HPDE6-E6E7 (cell line): ENCODE measurements at regions not wholly inside any gene's neighbourhood (a gene's known extent, or its start where the extent isn't known, plus 50 kb on each side); places are given as distances from the start of the nearest gene placed in this dataset.

Experiments used
- DNase-seq: peaks from one replicate; pipeline ENCODE4 v3.0.0; 2011; ENCODE audit warnings: missing footprints; ENCODE audit errors: extremely low spot score

DNA sequence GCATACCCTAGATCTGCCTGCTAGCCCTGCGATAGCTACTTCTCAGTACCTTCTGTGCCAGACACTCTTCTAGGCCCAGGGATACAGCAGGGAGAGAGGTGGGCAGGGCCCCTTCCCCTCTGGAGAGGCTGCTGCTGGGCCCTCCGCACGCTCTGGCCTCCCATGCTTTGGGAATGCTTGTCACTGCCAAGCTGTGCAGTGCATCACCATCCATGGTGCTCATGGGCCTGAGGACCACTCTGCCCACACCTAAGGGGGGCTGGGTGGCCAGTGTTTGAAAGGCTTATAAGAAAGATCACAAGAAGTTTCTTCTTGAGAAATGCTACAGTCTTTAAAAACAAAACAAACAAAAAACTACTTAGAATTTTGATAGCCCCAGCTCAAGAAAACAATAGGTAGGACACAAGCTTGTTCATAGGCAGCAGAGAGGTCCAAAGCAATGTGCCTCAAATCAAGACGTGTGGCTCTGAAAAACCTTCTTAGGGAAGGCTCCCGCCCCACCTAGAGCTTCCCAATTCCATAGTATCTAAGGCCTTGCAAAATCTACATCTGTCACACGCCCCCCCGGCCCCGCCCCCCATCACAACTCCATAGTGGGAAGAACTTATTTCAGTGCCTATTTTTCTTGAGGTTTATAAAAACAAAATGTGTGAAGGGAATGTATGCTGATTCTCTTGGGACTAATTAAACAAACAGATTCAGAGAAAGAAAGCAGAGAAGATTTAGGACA lies 145.8 kb downstream of the TM9SF2 start:
- no peak for DNase-seq

DNA sequence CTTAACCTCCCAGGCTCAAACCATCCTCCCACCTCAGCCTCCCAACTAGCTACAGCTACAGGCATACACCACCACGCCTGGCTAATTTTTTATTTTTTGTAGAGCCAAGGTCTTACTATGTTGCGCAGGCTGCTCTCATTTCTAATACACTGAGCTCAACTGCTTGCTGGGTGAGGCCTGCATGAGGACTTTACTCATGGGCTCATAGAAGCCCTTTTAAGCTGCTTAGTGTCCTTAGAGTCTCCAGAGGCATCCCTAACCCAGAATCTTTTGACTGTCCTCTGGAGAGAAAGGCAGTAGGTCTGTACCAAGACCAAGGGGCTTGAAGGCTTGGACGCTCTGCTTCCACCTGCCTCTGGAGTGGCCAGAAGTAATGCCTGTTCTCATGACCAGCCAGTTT lies 141.6 kb downstream of the TM9SF2 start:
- no peak for DNase-seq

DNA sequence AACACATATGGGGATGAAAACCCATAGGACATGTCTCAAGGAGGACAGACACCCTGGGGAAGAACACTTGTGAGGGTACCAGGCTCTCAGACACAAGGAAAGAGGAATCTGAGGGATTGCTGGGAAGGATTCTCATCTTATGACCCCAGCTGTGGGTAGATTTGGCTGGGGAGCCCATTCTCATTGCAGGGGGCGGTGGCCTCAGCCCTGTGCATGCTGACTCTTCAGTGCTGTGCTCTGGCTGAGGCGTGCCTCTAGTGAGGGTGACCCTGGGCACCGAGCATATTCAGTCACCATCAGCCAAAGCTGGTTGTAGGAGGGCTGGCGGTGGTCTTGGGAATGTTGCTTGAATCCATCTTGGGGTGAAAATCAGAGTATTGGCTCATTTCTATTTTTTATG lies 140.7 kb downstream of the TM9SF2 start:
- no peak for DNase-seq

DNA sequence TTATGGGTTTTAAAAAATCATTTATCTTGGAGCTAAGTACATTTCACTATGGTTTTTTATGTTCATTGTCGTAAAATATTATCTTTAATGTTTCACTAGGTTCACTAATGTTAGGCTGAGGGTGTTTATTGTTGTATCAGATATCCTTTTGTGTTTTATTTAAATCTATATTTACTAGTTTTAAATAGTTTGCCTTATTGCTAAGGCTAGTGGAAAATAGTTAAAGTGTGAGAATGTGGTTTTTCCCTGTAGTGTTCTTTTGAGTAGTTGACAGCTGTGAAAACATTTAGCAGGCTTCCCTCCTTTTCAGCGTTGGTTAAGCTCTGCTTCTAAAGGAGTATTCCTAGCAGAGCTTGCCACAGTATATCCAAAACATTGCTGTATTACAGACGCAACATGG lies 139.0 kb downstream of the TM9SF2 start:
- DNase-seq, result no peak

DNA sequence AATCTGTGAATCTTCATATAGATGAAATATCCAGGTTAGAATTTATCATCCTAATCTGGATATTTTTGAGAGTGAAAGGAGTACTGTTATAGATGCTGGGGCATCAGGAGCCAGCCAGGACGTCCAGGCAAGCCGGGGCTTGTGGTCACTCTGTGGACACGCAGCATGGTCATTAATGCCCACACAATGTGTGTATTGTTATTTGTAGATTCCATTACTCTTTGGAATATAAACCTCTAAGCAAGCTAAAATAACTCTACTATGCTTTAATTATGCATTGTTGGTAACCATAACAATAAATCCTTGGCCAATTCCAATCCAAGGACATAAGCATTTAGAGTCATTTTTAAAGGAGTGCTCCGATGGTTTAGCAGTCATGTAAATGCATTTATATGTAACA lies 137.9 kb downstream of the TM9SF2 start:
- DNase-seq, result no peak

DNA sequence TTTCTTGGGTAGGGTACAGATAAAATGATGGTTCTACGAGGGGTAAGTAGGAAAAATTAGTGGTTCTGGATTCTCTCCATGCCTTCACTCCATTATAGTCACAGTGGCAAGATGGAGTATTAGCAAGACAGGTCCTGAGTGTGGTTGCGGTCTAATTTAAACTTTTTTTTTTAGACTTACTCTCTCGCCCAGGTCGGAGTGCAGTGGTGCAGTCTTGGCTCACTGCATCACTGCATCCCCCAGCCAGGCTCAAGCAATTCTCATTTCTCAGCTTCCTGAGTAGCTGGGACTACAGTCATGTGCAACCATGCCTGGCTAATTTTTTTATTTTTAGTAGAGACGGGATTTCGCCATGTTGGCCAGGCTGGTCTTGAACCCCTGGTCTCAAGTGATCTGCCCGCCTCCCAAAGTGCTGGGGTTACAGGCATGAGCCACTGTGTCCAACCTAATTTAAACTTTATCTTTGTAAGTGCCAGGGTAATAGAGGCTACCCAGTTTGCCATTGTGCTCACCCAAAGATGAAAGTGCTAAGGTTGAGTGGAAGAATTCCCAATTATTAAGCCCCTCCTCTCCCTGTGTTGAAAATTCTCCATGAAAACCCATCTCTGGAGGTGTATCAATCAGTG lies 135.6 kb downstream of the TM9SF2 start:
- DNase-seq, result no peak

DNA sequence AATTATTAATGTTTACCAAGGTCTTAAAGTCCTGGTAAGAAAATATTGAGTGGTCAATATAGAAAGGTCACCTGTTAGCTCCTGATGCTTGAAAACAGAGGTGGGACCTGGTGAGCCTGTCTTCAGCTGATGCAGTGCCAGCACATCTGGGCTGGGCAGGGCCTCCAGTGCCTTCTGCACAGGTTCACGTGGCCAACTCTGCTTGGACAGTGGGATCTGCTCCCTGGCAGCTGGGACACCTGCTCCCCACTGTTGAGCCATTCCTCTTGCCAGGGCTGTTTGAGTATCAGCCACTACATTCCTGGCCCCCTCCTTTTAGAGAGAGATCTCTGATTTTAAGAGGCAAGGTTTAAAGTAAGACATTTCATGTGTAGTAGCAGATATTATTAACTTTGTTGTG lies 135.0 kb downstream of the TM9SF2 start:
- no peak for DNase-seq

DNA sequence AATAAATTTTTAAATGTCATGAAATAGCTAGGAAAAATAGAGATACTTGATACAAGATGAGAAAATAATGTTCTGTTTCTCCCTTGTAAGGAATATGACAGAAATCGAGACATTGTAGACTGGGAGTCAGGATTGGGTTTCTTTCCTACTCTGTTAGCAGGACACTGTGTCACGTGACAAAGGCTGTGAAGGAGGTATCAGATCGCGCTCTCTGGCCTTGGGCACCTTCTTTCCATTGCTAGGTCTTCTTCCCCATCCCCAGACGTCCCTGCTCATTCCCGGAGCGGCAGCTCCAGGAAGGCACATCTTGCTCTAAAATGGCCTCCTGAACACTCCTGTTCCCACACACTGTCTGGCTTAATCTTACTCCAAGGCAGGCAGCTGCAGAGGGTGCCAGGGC lies 133.4 kb downstream of the TM9SF2 start:
- no peak for DNase-seq

DNA sequence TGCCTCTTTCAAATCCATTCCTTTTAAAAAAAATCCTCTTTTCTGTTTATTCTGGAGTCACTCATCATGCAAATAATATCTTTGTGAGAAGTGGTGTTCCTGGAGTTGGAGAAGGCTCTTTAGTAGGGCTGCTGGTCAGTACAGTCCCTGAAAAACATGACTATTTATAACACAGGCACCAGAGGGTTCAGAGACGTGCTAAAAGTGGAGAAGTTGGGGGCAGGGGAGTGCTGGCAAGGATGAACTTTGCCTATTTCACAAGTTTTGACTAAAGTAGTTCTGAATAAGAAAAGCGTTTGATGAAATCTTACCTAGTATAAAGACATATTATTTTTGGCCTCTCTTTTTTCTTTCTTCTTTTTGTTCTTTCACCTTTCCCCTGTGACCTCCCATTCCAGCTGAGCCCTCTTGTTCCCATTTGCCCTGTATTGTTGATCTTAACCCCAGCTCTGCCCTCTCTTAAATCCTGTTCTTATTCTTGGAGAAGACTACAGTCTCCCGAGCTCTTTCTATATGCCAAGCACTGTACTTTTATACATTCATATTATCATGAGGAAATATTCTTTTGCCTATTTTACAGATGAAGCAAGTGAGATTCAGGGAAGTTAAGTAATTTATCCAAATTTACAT lies 129.1 kb downstream of the TM9SF2 start:
- DNase-seq, result no peak

DNA sequence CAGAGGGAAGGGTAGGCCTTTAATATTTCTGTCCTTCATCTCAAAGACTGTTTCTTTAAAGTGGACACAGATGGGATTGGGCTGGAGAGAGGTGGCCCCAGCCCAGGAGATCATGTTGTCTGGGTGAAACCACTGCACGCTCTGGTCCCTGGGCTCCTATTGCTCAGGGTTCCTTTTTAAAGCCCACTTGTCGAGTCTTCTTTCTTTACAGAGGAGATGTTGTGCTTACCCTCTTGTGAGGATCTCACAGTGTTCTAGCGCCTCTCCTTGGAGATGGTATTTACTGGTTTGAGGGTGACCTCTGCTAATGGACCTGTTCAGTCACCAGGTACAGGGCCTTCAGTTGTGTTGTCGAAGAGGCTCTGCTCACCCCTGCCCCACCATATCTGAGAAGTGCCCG lies 128.4 kb downstream of the TM9SF2 start:
- DNase-seq, result no peak

DNA sequence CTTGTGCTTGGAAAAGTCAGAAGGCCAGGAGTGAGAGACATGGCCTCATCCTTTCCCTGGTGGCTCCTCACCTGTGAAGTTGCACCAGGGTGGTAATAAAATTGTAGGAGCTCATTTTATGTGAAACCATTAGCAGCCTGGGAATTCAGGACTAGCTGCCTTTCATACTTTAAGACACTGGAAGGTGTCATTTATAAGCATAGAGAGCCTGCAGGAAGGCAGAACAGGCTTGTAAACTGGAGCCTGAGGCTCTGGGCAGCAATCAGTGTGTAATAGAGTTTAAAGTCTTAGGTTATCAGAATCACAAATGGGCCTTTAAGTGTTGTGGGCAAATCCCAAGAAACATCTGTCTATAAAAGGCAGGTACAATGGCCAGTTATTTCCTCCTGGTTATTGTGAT lies 127.2 kb downstream of the TM9SF2 start:
- no peak for DNase-seq

DNA sequence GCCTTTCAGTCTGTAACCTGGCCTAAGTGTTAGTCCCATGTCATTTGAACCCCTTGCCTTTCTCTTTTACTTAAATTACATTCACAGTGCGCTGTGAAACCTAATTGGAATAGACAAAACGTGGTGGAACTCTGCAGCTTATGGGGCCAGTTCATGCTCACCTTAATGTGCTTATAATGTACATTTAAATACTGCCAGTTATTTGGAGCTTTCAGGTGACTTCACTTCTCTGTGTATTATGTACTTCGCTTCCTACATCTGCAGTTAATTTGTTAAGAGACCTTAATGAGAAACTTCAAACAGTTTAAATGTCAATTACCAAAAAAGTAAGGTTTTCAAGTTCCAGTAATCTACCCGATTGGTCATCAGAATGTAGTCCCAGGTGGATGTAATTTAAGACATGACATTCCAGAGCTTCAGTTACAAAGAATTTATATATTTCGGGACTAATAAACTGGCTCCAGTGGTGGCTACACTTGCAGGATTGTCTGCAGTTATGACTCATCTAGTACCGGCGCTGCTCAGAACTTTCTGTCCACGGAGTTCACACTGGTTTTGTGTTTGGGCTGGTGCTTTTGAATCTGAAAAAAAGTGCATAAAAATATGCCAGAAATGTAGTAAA lies 125.3 kb downstream of the TM9SF2 start:
- DNase-seq, result peak; percentile 32

DNA sequence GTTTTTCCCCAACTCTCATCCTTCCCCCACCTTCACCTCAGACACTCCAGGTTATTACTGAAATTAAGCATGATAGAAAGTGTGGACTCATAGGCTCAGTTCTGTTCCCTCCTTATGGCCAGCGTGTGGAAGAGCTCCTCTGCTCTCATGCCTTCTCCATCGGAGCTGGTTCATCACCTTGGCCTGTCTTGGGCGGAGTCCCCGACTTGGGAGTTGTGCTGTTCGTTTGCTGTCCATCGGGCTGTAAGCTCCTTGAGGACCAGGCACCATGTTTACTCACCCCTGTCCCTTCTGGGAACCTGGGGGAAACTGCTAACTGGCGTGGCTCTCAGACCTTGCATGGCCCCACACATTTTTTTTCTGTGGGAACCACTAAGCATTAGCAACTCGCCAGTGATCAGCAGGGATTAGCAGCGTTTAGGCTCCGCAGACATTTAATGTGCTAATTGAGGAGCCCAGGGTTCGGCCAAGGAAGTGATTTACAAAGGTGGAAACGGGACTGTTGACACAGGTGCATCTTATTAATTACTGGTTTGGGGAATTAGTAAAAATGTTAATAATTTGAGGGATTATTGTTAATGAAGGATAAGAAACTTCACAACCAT lies 123.8 kb downstream of the TM9SF2 start:
- DNase-seq, result no peak

DNA sequence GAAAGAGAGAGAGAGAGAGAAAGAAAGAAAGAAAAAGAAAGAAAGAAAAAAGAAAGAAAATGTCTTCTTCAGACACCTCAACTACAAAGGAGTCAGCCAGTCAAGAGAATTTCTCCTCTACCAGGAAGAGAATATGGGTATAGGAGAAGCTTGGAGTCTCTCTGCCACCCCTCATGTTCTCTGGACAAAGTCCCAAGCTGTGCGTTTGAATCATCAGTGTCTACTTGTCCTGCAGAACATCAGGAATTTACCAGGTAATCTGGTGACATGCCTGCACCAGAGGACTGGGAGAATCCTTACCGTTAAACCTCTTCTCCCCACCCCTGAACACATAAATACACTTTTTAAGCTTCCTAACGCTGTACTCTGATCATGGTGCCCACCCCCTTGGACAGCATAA lies 119.5 kb downstream of the TM9SF2 start:
- no peak for DNase-seq

DNA sequence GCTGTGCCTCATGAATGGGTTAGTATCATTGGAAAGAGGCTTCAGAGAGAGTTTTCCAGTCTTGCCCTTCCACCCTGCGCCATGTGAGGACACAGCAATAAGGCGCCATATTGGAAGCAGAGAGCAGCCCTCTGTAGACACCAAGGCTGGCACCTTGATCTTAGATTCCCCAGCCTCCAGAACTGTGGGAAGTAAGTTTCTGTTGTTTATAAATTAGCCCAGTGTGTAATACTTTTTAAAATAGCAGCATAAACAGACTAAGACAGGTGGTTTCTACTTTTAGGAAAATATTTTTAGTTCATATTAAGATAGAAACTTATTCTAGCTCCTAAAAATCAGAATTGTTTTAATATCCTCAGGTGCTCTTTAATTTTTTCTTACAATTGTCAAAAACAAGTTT lies 117.9 kb downstream of the TM9SF2 start:
- no peak for DNase-seq

DNA sequence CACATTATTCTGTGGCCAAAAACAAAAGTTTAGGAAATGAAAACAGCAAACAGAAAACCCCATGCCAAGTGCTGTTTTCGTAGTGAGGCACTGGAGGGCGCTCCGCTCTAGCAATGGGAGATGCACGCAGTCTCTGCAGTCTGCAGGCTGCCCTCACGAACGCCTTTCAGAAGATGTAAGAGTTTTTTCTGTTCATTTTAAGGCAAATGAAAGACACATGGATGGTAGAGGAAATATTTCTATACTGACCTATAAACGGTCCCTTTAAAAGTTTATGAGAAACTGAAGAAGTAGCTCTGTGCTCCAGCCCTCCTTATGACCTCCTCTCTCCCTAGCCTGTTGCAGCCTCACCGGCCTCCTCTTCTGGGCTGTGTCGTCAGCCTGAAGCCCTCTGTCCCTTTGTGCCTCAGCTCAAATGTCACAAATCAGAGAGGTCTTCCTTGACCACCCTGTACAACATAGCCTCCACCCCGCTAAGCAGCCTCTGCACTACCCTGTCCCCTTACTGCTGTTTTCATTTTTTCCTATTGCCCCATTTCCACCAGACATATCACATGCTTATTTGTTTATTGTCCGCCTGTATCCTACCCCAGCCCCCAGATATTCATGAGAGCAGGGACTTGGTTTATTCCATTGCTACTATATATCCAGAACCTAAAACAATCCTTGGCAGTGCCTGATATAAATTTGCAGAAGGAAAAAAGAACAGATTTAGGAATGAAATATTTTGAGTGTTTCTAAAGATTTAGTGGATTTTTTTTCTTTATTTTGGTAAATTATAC lies 116.4 kb downstream of the TM9SF2 start:
- DNase-seq, result no peak

DNA sequence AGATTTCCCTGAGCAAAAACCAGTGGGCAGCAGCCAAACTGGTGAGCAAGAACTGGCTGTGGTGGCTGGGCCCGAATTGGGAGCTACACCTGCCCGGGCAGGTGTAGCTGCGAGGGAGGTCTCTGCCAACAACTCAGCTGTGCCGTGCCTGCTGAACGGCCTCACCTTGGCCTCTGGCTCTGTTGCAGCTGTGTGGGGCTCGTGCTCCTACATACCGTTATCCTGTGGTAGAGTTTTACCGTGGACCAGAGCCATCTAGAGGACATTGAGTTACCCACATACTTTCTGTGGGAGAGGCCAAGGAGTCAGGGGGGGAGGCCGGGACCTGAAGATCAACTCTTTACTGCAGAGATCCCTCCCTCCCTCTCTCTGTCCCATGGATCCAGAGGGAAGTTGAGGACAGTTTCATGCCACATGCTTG lies 113.2 kb downstream of the TM9SF2 start:
- peak; percentile 78 for DNase-seq
